ENCODE measurements at regions not wholly inside any gene's neighbourhood (a gene's known extent, or its start where the extent isn't known, plus 50 kb on each side); places are given as distances from the start of the nearest gene placed in this dataset.

DNA sequence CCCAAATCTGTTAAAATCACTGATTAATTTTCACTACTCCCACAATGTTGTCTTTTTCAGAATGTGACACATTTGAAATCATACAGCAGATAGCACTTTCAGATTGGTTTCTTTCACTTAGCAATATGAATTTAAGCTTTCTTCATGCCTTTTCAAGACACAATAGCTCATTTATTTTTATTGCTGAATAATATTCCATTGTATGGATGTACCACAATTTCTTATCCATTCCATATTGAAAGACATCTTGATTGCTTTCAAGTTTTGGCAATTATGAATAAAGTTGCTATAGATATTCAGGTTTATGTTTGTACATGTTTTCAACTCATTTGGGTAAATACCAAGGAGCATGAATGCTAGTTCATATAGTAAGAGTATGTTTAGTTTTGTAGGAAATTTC, 2635.6 kb upstream of the PCDH20 start:
- TF ChIP-seq POLR2A (IDR thresholded peaks at IDR 0.05), result no peak
- TF ChIP-seq, protein P1, sequence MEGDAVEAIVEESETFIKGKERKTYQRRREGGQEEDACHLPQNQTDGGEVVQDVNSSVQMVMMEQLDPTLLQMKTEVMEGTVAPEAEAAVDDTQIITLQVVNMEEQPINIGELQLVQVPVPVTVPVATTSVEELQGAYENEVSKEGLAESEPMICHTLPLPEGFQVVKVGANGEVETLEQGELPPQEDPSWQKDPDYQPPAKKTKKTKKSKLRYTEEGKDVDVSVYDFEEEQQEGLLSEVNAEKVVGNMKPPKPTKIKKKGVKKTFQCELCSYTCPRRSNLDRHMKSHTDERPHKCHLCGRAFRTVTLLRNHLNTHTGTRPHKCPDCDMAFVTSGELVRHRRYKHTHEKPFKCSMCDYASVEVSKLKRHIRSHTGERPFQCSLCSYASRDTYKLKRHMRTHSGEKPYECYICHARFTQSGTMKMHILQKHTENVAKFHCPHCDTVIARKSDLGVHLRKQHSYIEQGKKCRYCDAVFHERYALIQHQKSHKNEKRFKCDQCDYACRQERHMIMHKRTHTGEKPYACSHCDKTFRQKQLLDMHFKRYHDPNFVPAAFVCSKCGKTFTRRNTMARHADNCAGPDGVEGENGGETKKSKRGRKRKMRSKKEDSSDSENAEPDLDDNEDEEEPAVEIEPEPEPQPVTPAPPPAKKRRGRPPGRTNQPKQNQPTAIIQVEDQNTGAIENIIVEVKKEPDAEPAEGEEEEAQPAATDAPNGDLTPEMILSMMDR (IDR thresholded peaks at IDR 0.05), result no peak
- H3K27me3 ChIP-seq, result no peaks in the 10 kb centered on the region

DNA sequence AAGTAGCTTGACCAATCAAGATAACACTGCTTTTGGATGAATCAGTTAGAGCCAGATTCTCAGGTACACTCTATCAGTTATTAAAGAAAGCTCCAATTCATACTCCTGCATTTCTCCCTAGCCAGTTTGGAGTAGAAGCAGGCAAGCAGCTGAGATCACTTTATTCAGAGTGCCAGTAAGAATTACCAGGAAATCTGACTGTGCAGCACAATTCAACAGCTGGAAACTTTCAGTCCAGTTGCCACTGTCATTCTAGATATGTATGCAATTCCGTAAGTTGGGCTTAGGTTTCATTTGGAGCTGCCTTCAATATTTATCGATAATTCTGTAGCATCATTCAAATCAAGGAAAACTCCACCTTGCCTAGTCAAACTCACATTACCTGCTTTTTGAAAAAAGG, 2625.6 kb upstream of the PCDH20 start:
- intact Hi-C loops (cut with DNase I), result no loop called here
- 39 to 53% methylated on average over 2 of the region's 2 CpGs for WGBS, 2 donors

More for the DNA sequence above, 2635.6 kb upstream of the PCDH20 start:
- Histone ChIP-seq H3K9me3 (peaks cover 0 to 10% (median 5%) of the 10 kb centered on the region in 3 donors), H3K36me3 (no peaks in the 10 kb centered on the region), H3K4me3 (no peak overlapping the region), H3K27ac (no peak overlapping the region), H3K4me1 (no peaks in the 10 kb centered on the region)
- DNase-seq, result no peak
- intact Hi-C loops (cut with DNase I), result no loop called here

DNA sequence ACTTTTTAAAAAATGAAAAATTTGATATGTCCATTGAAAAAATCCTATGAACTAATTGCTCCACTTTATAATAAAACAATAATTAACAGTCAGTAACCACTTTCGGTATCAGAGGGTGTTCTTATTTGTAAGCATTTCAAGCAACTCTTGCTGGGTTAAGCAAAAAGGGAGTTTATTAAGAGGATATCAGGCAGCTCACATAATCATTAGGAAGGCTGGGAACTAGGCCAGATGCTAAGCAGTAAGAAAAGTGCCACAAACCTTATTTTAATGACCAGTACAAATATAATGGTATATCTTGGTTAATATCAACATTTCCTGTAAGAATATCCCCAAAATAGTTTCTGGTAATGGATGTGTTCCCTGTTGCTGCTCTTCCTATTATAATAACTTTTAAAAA, 2618.3 kb upstream of the PCDH20 start:
- Histone ChIP-seq H3K9me3 (peaks cover 0 to 9% (median 3%) of the 10 kb centered on the region in 3 donors), H3K36me3 (no peaks in the 10 kb centered on the region), H3K27ac (no peak overlapping the region), H3K27me3 (no peaks in the 10 kb centered on the region), H3K4me3 (no peak overlapping the region), H3K4me1 (no peaks in the 10 kb centered on the region)
- TF ChIP-seq, protein P1 (IDR thresholded peaks at IDR 0.05), result no peak
- intact Hi-C loops (cut with DNase I), result no loop called here
- WGBS, 2 donors, result 81 to 91% methylated on average over 1 of the region's 1 CpG
- DNase-seq, result no peak

More for the DNA sequence above, 2625.6 kb upstream of the PCDH20 start:
- no peaks in the 10 kb centered on the region for H3K27me3 ChIP-seq
- DNase-seq, result no peak
- TF ChIP-seq, protein P1 (IDR thresholded peaks at IDR 0.05), result no peak
- TF ChIP-seq POLR2A (IDR thresholded peaks at IDR 0.05), result no peak
- H3K27ac ChIP-seq, result no peak overlapping the region
- no peak overlapping the region for H3K4me3 ChIP-seq
- no peaks in the 10 kb centered on the region for H3K4me1 ChIP-seq
- no peaks in the 10 kb centered on the region for H3K36me3 ChIP-seq
- peaks cover 0 to 4% (median 0%) of the 10 kb centered on the region in 3 donors for H3K9me3 ChIP-seq

DNA sequence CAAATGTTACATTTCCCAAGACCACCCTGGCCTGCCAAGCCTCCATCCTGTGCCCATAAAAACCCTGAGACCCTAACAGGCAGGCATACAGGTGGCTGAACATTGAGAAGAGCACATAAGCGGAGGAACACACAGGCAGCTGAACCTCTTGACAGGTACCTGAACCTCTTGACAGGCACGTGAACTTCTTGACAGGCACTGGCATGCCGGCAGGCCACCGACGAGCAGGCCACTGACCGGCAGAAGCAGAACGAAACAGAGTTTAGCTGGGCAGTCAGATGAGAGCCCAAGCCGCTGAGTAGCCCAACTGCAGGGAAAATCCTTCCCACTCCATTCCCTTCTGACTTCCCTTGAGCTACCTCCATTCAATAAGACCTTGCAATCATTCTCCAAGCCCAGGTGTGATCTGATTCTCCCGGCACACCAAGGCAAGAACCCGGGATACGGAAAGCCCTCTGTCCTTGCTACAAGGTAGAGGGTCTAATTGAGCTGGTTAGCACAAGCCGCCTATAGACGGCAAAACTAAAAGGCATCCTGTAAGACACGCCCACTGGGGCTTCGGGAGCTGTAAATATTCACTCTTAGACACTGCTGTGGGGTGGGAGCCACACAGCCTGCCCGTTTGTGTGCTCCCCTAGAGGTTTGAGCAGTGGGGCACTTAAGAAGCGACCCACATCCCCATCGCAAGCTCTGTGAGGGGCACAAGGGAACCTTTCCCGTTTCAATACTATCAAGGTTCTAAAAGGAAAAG, 2613.9 kb upstream of the PCDH20 start:
- intact Hi-C loops (cut with DNase I), result no loop called here
- no peak for DNase-seq
- Histone ChIP-seq H3K27ac (no peak overlapping the region), H3K9me3 (peaks cover 0 to 9% (median 3%) of the 10 kb centered on the region in 3 donors), H3K4me3 (no peak overlapping the region), H3K27me3 (no peaks in the 10 kb centered on the region), H3K4me1 (no peaks in the 10 kb centered on the region), H3K36me3 (no peaks in the 10 kb centered on the region)
- no peak for TF ChIP-seq POLR2A (IDR thresholded peaks at IDR 0.05)
- TF ChIP-seq, protein P1 (IDR thresholded peaks at IDR 0.05), result no peak
- WGBS, 2 donors, result 75 to 76% methylated on average over 12 to 16 of the region's 19 CpGs

DNA sequence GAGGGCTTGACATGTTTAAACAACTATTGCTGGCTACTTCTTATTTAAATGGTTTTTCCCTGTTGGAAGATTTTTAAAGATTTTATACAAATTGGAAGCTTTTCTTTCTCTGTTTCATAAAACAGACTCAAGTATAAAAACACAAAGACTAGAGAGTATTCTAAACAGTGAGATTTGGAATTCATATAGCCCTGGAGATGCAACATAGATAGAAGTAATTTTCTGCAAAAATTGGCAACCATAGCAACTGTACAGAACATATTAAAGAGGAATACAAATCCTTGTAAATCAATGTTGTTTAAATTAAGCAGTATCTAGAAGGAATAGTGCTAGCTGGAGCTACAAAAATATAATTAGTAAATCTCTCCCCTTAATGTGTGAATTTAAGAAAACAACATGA, 2612.9 kb upstream of the PCDH20 start:
- intact Hi-C loops (cut with DNase I), result no loop called here
- no peak for DNase-seq

More for the DNA sequence above, 2612.9 kb upstream of the PCDH20 start:
- no peaks in the 10 kb centered on the region for H3K27me3 ChIP-seq
- peaks cover 0 to 9% (median 3%) of the 10 kb centered on the region in 3 donors for H3K9me3 ChIP-seq
- TF ChIP-seq, protein P1 (IDR thresholded peaks at IDR 0.05), result no peak
- TF ChIP-seq POLR2A (IDR thresholded peaks at IDR 0.05), result no peak
- H3K4me3 ChIP-seq, result no peak overlapping the region
- no peaks in the 10 kb centered on the region for H3K4me1 ChIP-seq
- no peak overlapping the region for H3K27ac ChIP-seq
- H3K36me3 ChIP-seq, result no peaks in the 10 kb centered on the region
